HG02852 (cell line): ENCODE measurements at regions not wholly inside any gene's neighbourhood (a gene's known extent, or its start where the extent isn't known, plus 50 kb on each side); places are given as distances from the start of the nearest gene placed in this dataset.

Experiments
- ATAC-seq: cut with Tn5 transposase; IDR thresholded peaks from one replicate; pipeline ENCODE4 v1.9.1; 2021; ENCODE audit warnings: mild to moderate bottlenecking, moderate library complexity; ENCODE audit not compliant: unreplicated experiment

DNA sequence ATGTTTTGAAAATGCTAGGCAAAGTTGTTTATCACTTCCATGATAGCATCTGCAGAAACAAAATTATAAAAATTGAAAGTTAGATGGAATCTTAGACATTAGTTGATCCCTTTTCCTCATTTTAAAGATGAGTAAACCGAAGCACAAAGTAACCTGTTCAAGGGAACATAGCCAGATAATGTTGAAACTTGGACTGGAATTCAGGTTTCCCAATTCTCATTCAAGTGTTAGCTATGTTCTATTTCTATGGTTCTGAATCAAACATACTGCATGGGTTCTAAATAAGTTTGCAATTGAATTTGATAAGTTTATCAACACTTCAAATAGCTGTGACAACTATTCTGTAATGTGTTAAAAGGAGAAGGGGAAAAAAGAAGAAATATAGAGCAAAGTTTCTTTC is 122.4 kb upstream of the SOX5 start:
- no peak for ATAC-seq

DNA sequence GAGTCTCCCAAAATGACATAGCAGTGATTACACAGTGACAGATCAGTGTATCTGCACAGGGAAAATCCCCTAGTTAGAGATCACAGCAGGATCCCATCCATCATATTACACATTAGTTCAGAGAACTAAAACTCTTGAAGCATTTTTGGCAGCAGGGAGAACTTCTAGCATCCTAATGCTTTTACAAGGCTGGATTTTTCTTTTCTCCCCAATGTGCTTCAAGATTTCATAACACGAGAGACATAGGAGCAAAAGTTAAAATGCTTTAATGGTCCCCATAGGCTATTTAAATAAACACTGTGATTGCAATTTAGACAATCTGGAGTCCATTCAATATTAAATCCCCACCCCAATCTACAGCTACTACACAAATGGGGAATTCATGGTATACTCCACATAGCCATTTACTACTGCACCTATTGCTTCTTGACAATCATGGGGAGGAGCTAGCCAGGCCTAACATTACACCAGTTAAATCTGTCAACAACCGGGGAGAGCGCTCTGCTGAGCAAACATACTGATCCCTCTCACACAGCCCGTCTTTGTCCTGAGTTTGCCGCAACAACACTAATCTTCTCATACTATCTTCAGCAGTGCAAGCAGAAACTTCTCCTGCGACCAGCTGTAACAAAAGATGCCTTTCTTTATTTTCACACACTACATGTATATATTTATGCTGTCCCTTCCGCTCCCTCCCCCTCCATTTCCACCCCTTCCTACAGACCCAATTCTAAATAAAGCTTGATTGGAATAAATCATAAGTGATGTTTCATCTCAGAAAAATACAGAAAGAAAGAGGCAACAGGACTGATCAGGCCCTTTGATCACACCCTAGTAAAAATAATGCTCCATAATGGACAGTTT is 120.3 kb upstream of the SOX5 start:
- no peak for ATAC-seq

DNA sequence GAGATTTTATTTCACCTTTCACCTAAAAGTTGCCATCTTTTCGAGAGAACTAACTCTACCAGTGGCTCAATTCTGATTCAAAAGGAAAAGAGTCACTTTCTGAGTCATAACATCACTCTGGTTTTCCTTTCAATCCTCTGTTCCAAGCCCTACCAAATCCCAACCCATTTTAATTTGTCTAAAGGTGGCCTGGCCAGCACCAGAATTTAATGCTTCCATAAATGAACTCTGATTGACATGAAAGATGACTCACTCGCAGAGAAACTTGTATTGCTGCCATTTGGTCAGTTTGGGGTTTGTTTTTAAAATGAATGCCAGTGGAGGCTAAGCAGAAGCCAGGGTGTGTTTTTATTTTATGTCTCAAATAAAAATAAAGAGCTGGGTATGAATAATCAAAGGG is 117.4 kb upstream of the SOX5 start:
- ATAC-seq = no peak

DNA sequence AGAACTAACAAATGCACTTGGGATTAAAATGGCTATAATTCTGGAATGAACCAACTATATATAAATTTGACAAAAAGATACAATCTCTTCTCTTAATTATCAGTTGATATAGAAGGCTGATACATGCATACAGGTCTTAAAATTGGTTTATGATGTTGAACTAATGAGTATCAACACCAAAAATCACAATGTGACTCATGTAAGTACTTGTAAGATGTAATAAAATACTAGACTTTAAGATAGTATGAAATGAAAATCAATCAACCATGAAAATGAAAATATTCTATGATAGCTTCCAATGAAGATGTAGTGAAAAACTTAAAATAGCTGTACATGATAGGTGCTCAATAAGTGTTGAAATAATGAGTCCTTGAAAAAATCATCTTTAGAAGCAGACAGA is 116.6 kb upstream of the SOX5 start:
- no peak for ATAC-seq

DNA sequence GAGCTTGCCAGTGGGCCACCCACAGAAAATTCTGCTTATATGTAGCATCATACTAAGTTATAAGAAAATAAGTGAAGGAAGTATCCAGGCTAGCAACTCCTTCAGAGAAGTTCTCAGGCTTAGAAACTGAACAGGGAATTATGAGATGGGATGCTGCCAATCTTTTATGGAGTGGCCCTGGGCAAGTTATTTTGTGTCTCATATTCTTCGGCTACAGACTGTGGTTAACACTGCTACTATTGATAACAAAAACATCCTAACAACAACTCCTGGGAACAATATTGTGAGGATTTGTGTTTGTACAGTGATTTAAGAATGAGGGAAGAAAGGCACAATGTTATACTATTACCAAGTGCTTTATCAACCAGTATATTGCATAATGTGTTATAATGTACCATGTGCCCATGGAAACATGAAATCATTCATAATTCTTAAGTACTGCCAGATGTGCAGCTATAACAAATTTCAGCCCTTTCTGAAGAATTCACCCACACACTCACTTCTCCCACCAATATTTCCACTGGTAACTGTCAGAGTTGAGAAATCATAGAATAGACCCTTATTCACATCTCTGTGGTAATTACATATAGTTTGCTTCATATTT is 113.3 kb upstream of the SOX5 start:
- no peak for ATAC-seq

DNA sequence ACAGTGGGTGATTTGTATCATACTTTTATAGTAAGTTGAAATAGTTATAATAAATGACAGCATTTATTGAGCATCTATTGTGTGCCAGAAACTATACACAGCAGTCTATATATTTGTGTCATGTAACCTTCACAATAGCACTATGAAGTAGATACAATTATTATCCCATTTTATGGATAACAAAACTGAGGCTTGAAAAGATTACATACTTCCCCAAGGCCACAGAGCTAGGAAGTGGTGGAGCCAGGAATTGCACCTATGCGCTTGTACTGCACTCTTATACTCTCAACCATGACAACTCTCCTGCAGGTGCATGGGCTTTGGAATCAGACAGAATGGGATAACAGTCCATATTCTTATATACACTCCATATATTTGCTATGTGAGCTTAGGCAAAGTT is 110.6 kb upstream of the SOX5 start:
- ATAC-seq = no peak

DNA sequence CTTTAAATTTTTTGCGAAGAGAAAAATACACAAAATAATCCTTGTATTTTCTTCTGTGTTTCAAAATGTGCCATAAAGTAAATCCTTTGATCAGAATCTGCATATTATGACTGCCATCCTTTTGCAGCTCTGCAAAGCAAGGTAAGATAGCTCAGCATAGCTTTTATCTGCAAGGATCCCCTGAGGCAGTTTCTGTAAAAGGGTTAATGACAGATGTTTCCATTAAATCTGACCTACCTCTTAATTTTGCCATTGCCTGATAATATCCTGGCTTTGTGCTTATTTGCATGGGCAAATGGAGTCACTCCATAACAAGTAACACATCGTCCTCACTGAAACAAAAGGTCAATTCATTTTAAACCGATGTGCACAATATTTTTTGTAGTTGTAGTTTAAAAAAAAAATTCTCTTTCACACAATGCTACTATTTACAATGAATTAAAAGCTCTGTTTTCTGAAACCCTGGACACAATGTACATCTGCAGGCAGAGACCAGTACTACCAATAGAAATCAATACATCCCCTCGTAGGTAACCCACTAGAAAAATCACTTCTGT is 108.5 kb upstream of the SOX5 start:
- ATAC-seq = no peak

DNA sequence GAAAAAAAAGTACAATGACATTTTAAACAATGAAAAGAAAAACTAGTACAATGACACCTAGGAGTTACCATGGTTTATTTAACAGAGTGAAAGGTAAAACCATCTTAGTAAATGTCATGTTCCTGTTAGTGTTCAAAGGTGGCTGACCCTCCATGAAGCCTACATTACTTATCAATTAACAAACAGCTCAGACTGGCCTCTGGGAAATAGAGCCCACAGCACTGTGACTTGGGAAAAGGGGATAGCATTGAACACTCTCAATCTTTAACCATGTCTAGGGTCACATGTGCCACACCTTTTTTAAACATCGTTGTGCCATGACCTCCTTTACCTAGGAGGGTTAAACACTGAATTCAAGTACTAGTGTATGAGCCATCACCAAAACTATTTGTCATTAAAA is 106.3 kb upstream of the SOX5 start:
- ATAC-seq = no peak

DNA sequence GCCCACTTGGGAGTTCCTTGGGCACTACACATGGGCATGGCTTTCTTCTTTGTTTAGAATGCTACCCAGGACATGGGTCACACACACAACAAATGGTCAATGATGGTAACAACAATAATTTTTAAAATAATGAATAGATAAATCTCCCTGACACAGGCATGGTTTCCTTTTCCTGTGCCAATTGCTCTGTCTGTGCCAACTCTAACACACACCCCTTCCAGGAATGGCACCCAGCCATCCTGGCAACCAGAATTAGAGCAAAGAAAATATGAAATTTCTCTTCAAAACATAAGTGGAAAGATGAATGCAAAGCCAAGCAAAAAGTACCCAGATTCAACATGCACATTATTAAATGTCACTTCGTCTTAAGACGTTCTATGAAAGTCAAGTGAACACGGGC is 104.9 kb upstream of the SOX5 start:
- no peak for ATAC-seq

DNA sequence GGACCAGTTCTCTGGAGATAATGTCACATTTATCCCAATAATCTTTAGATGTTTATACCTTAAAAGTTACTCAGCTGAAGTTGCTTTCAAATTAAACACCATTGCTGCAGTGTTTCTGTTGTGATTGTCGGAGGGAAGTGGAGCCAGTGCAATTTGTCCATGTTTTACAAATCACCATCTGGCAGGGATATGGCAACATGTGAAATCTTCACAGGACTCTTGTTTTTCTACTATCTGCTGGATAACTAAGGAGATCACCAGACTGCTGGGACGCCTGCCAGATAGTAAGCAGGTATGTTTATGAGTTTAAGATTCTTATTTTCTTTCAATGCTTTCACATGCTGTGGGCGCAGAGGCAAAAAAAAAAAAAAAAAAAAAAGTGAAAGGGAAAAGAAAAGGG is 100.3 kb upstream of the SOX5 start:
- ATAC-seq = no peak

DNA sequence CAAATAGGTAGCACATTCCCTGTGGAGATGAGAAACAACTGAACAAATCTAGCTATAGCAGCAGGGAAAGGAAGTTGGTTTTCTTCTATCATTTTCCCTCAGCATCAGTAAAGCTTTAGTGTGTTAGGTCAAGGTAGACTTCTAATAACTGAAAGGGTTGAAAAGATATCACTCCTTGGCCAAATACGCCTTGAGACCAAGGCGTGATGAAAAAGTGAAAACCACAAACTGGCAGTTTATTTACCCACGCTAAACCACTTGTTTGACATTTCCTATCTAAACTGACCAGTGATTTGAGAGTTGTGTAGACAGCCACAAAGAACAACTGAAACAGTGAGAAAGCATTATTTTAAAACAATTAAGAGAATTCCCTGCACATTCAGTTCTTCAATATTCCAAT is 99.6 kb upstream of the SOX5 start:
- no peak for ATAC-seq

DNA sequence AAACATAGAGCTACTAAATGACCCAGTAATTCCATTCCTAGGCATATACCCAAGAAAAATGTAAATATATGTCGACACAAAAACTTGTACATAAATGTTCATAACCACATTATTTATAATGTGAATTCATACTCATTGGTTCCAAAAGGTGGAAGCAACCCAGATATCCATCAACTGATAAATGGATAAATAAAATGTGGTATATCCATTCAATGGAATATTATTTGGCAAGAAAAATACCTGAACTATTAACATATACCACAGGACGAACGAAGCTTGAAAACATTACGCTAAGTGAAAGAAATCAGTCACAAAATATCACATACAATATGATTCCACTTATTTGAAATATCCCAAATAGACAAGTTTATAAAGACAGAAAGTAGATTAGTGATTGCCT is 99.0 kb upstream of the SOX5 start:
- no peak for ATAC-seq

DNA sequence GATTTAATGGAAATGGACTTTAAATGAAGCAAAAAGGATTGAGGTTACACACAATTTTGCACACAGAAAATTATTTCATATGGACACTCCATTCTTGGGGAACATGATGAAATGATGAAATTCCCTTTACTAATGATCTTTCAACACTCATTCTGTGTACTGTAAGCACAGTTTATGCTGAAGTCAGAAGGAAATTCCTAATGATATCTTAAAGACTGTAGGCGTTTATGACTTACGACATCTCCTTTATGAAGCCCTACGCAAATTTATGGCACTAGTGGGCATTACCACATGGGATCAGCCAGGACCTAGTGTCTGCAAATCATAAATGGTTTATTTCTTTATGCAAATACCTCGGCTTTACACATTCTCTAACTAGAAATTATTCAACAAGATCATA is 97.9 kb upstream of the SOX5 start:
- ATAC-seq = no peak

DNA sequence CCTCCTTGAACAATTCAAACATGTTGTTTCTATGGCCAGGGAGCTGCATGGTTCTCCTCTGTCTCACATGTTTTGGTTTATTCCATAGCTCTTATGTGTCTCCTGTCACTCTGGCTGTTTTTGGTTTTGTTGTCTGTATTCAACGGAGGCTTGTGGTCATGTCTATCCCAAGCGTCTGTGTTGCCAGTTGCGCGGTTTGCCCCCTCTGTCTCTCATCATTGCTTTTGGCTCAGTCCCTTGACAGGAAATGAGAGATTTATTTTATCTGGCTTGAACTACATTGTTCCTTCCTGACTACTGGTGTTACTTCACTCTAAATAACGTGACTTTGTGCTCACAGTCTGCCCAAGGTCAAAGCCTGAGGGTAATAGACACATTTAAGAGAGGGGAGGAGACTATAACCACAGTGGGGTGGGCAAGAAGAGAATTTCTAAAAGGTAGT is 96.4 kb upstream of the SOX5 start:
- no peak for ATAC-seq

DNA sequence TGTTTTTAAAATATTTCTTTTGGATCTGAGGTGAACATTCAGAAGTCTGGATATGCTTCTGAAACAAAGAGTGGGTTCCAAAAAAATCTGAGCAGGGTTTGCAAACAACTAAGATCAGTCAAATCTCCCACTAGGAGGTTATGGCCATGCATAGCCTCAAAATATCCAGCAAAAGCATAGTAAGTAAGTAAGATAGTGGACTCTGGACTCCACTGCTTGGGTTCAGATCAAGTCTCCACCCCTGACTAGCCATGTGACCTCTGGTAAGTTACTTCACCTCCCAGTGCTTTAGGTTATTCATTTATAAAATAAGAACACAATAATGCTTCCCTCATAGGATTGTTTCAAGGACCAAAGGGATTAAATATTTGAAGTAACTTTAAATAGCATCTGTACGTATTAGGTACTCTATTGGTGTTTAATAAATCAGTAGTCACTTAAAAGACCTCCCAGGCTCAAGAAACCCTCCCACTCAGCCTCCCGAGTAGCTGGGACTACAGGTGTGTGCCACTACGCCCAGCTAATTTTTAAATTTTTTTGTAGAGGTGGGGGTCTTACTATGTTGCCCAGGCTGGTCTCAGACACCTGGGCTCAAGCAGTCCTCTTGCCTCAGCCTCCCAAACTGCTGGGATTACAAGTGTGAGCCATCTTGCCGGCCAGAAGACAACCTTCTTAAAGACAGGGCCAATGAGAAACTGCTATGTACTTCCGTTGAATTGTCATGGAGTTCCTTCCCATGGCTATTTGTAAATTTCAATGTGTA is 95.7 kb upstream of the SOX5 start:
- no peak for ATAC-seq

DNA sequence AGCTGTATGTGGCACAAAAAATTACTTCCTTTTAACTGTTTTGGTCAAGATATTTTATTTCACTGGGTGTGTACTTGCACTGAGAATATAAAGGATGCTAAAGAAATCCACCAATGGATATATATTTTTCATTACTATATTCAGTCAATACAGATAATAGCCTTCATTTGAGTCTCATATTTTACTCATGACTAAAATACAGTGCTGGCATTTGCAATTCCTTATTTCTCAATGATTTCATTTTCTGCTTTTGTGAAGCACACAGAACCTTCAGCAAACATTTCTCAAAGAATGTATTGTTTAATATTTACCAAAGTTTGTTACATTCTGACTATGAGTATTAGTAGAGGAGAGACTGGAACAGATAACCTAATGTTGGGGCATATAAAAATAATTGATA is 93.2 kb upstream of the SOX5 start:
- ATAC-seq = no peak

DNA sequence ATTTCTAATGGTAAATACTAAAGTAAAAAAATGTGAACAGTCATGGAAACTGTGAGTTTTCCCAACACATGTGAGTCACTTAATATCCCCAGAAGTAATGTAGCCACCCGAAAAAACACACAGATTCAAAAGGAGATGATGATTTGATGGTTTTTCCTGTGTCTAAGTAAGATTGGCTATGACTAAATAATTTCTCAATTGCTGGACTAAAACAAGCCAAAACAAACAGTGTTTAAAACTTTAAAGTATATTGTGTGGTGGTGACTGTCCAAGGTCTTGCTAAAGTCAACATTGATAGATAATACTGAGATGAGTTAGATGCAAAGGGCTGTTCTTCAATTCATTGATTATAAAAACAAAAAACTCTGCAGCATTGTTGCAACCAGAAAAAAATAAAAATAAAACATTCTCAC is 89.6 kb upstream of the SOX5 start:
- ATAC-seq = no peak

DNA sequence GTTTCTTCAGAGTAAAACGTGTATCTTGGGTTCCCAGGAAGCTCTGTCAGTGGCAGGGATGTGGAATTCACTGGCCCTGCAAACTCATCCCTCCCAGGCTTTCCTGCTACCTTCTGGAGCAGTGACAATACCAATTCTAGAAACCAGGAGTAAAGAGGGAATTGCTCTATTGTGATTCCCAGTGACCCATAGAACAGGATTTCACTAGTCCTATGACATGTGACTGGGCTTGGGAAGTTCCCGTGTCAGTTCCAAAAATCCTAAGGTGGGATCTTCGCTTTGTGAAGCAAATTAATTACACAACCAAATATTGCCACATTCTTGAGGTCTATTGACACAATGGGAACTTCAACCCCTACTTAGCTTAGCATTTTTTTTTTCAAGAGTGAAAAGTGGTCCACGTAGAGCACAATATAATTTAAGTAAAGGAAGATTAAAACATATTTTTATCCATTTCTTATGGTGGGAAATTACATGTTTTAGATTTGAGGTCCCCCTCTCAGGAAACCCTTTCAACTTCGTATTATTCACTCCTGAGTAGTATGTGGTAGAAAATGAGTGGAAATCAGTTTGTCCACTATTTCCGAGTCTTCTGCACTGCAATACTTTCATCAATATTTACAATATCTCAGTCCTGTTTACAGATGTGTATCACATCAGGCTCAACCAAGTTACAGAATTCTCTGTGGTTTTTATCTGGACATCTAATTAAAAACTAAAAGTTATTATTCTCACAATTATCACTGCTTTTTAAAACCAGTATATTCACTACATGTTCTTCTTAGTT is 88.9 kb upstream of the SOX5 start:
- ATAC-seq = no peak

DNA sequence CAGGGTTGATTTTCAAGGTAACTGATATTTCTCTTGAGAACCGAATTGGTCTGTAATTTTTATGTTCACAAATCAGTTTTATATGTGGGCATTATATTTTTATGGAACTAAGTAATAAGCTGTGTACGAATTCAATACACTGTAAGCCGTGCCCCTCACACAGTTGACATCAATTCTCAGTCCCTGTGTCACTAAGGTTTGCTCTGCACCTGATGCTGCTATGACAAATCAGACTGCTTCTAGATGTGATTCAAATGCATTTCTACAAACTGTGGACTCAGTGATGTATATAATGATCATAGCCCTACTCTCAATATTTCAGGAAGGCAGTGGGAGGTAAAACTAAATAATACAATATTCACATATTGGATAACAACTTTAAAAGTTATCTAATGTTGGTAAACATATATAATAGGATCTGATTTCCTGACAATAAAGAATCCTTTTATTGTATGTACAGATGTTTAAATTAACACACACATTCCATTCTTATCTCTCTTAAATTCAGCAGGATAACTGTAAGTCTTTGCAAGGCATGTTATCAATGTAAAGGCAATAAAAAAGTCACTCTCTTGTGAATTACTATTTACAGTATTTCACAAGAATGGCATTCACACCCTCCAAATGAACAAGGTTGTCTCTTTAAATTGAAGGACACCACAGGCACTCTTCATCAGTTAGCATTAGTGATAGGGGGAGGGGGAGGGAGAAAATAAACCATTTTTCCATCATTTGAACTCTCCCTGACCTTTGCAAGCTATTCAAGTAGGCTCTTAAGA is 87.2 kb upstream of the SOX5 start:
- ATAC-seq = no peak

DNA sequence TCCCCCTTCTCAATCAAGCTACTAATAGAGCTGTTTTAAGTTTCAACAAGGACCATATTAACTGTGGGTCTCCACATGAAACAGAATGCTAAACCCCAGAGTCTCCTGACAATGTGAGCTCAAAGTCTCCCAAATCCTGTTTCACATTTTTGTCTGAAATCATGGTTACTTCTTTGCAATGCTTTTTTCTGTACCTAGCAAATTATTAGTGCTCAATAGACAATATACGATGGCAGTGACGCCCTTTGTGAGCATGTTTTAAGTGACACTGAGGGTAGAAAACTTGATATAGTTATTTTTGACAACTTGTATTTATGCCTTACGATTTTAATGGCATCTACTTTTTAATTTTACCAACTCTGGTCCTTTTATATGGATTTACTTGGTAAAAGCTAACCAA is 85.4 kb upstream of the SOX5 start:
- ATAC-seq = no peak
